NCI-H1417 treated with DMSO at 0.1 percent for 48 hours (cell line): ENCODE measurements at regions not wholly inside any gene's neighbourhood (a gene's known extent, or its start where the extent isn't known, plus 50 kb on each side); places are given as distances from the start of the nearest gene placed in this dataset.
"Not testable (repeated sequence)": the region's sequence is repeated elsewhere in the genome, so short reads cannot be mapped to it uniquely, and the experiment has no call there.

Experiments
- DNase-seq: peaks from one replicate; lab custom pipeline; 2025; lab: John Stamatoyannopoulos, UW

DNA sequence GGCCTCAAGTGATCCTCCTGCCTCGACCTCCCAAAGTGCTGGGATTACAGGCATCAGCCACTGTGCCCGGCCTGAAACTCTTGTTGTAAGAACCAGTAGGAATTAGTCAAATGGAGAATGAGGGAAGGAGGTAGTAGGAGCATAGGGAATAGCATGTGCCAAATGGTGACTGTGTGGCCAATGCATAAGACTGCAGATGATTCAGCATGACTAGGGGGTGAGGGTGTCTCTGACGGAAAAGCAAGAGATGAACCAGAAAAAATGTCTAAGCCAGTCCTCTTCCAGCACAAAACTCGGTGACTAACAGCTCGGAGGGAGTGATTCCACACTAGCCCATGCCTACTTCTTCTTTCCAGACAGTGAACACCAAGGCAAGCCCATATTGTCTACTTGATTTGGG is 58.2 kb upstream of the DUSP21 start:
- no peak for DNase-seq

DNA sequence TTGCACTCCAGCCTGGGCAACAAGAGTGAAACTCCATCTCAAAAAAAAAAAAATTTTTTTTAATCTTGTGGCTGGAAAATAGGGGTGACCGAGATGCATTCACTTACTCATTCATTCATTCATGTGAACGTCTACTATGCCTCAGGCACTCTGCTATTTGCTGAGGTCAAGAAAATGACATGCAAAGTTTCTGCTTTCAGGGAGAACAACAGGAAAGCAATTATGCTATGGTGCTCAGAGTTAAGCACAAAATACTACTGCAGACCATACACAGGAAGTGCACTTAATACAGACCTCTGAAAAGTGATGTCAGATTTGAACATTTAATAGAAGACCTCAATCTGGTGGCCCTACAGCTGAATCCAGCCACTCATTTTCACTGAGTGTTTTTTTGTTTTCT is 59.6 kb upstream of the DUSP21 start:
- DNase-seq = no peak

DNA sequence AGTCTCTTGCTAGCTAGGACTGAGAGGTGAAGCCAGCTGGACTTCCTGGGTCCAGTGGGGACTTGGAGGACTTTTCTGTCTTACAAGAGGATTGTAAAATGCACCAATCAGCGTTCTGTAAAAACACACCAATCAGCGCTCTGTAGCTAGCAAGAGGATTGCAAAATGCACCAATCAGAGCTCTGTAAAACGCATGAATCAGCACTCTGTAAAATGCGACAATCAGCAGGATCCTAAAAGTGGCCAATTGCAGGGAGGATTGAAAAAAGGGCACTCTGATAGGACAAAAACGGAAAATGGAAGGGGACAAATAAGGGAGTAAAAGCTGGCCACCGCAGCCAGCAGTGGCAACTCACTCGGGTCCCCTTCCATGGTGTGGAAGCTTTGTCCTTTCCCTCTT is 65.6 kb upstream of the DUSP21 start:
- DNase-seq = no peak

DNA sequence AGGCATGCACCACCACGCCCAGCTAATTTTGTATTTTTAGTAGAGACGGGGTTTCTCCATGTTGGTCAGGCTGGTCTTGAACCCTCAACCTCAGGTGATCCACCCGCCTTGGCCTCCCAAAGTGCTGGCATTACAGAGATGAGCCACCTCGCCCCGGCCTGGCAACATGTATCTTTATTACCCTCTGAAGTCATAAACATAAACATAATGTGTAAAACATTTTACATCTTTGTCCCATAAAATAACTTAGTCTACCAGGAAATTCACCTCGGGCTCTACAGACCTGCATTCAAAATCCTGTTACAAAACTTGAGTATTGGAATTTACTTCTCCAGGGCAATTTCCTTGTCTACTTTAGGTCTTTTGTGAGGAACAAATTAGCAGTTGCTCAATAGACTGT is 68.1 kb upstream of the DUSP21 start:
- DNase-seq = no peak

DNA sequence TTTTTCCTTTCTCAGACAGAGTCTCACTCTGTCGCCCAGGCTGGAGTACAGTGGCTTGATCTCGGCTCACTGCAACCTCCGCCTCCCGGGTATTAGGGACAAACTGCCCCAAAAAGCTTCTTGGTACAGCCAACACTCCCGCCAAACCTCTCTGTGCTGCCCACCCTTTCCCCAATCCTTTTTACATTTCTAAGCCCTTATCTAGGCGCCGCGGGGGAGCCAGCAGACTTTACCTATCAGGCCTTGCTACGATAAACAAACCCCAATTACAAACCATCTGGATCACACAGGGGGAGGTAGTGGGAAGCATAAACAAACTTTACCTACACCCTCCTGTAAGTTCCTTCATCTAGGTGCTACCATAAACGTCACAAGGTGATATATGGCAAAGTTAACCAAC is 69.8 kb upstream of the DUSP21 start:
- DNase-seq = not testable (repeated sequence)

DNA sequence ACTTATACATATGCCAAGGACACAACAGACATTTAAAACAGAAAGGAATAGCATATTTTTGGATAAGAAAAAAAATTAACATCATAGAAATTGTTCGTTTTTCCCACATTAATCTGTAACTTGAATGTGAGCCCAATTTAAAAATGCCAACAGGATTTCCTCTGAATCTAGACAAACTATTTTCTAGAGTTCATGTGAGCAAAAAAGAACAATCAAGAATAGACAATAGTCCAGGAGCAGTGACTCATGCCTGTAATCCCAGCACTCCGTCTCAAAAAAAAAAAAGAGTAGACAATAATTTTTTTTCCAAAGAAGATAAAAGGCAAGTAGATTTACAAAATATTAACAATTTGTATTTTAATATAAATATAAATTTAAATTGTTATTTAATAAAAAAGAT is 73.7 kb upstream of the DUSP21 start:
- DNase-seq = no peak

DNA sequence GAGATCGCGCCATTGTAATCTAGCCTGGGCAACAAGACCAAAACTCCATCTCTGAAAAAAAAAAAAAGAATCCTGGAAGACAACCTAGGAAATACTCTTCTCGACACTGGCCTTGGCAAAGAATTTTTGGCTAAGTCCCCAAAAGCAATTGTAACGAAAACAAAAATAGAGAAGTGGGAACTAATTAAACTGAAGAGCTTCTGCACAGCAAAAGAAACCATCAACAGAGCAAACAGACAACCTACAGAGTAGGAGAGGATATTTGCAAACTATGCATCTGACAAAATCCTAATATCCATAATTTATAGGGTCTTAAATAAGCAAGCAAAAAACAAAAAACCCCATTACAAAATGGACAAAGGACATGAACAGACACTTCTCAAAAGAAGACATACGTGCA is 76.5 kb upstream of the DUSP21 start:
- DNase-seq = no peak

DNA sequence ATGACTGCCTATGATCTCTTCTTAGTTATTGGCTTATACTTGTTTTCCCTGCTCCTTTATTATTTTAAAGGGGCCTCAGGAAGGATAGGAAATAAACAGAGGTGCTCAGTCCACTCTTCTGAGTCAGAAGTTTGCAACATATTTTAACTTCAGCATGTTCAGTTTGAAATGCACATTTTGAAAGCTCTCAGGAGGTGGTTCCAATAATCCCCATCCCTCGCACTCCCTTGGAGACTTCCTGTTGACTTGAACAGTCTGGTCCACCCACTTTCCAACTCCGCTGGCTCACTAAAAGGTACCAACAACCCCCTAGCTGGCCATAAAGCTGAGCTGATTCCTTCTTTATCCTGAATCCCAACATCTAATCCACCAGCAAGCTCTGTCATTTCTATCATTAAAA is 78.3 kb upstream of the DUSP21 start:
- DNase-seq = no peak

DNA sequence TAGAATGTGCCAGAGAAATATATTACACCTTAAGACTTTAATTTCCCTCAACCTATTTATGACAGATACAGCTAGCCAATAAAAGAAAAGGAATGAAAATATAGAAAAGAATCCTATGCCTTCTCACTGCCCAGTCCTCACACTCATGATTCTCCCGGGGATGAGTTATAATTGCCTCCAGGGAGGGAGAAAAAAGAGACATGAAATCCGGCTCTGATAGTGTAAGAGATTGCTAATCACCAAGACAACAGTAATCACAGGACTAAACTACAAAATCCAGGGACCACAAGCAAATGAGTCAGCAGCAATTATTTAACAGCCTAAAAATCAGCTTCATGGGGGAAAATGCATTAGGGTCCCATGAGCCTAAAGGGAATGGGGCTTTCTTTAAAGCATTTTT is 95.9 kb upstream of the DUSP21 start:
- DNase-seq = no peak

DNA sequence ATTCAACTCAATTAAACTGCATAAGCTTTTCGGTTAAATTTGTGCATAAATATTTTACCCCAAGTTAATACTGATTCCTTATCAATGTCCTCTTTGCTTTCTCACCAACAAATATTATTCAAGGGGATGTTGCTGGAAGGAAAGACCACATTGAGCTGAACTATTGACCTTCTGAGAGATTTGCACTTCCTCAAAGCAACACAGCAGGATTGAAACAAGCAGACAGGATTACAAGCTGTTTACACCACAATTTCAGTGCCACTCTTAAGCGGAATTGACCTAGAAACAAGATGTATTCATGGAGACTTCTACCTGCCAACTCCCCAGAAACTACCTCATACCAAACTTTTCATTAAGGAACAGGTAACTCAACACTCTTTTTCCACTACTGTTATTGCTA is 96.5 kb upstream of the DUSP21 start:
- DNase-seq = no peak

DNA sequence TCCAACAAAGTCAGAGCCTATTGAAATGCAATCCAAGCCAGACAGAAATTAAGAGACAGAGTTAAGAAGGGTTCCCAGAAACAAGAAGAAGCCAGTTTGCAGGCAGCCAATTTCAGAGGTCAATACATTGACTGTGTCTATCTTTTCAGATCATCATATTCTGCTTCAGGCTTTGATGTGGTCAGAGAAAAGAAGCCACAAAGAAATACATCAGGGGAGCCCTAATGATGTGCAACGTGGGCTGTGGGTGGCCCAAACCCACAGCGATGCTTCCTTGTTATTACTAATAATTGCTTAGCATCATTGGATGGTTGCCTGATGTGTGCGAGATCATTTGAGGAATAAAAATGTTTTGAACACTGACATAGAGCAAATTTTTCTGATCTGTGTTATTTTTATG is 99.0 kb upstream of the DUSP21 start:
- DNase-seq = no peak

DNA sequence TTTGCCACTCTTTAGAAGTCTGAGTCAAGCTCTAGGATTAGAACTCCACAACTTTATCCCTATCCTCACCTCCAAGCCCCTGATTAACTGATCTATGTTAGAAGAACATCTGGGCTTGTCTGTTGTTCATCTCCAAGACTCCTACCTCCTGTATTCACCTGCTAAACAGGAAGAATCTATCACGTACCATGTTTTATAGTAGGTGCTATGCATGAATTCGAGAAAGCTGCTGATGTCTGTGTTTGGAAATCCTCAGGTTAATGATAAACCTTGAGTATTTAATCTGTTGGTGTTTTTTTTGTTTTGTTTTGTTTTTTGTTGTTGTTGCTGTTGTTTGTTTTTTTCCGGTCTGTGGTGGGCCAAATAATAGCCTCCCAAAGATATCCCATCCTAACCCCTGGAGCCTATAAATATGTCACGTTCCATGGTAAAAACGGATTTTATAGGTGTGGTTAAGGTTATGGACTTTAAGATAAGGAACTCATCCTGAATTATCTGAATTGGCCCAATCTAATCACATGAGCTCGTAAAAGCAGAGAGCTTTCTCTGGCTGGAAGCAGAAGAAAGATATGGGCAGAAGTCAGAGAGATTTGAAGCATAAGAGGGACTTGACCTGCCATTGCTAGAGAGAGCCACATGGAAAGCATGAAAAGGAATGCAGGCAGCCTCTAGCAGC is 101.2 kb upstream of the DUSP21 start:
- no peak for DNase-seq

DNA sequence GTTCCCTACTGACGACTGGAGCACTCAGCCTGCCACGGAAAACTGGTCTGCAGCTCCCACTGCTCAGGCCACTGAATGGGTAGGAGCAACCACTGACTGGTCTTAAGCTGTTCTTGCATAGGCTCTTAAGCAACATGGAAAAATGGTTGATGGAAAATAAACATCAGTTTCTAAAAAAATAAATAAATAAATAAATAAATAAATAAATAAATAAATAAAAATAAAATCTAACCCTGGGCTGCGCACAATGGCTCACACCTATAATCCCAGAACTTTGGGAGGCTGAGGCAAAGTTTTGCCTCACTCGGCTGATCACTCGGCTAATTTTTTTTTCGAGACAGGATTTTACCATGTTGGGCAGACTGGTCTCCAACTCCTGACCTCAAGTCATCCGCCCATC is 102.0 kb upstream of the DUSP21 start:
- DNase-seq = not testable (repeated sequence)

DNA sequence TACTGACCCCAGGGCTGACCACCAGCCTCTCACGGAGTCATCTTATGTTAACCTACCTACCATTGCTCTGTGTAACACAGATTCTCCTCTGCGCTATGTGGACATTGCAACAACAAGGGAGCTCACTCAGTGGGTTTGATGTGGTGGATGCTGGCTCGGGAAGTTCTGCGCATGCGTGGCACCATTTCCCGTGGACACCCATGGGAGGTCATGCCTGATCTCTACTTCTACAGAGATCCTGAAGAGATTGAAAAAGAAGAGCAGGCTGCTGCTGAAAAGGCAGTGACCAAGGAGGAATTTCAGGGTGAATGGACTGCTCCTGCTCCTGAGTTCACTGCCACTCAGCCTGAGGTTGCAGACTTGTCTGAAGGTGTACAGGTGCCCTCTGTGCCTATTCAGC is 102.4 kb upstream of the DUSP21 start:
- DNase-seq = not testable (repeated sequence)

DNA sequence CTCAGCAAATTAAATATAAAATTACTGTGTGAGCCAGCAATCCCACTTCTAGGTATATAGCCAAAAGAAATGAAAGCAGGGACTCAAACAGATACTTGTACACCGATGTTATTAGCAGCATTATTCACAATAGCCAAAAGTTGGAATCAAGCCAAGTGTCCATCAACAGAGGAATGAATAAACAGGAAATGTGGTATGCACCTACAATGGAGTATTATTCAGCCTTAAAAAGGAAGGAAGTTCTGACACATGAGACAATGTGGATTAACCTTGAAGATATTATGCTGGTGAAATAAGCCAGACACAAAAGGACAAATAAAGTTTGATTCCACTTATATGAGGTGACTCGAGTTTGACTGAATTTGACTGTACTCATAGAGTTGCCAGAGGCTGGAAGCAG is 108.3 kb upstream of the DUSP21 start:
- DNase-seq = no peak

DNA sequence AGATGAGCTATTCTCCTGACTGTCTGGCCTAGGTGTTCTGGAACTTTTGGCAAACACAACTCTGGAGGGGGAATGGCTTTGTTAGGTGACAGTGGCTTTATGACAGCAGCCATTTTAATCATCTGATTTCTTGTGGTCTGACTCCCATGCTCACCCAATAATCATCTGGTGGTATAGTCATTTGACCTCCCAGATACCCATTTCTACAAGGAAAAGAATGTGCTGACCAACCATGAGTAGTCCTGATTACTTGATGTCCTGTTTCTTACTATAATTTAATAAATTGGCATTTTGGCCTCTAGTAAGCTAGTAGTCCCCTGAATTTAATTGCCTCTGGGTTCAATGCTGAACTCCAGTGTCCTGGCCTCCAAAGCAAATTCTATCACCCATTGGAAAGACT is 109.9 kb upstream of the DUSP21 start:
- no peak for DNase-seq

DNA sequence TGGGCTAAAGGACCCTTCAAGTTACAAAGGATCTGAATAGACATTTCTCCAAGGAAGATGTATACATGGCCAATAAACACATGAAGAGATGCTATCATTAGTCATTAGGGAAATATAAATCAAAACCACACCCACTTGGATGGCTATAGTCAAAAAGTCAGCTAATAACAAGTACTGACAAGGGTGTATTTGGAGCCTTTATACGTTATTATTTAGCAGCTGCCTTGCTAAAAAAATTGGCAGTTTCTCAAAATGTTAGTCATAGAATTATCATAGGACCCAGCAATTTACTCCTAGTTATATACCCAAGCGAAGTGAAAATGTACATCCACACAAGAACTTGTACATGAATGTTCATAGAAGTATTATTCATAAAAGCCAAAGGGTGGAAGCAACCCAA is 112.7 kb upstream of the DUSP21 start:
- no peak for DNase-seq

DNA sequence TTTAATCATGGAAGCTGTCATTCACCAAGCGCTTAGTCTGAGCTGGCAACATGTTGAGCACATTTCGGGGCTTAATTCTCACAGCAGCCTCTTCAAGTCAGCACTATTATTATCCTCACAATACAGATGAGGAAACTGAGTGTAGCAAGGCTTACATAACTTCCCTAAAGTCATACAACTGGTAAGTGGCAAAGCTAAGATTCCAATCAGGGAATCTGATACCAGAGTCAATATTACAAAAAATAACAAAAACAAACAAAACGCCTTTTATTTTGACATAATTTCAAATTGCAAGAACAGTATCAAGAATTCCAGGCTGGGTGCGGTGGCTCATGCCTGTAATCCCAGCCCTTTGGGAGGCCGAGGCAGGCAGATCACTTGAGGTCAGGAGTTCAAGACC is 120.4 kb upstream of the DUSP21 start:
- no peak for DNase-seq

DNA sequence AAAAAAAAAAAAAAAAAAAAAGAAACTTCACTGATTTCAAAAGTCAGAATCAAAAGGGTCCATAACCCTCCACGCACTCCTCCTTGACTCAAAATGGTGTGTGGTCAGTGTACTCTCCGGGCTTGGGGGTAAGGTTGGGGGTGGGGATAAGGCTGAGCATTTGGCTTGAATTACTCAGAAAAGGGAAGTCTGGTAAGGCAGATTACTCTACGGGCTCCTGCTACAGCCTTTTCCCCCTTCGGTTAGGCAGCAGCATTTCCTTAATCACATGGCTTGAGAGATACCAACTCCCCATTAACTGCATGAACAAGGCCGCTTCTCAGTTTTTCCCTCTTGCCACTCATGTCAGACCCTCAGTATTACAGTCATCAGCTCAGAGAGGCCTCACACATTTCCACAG is 135.4 kb upstream of the DUSP21 start:
- DNase-seq = no peak

DNA sequence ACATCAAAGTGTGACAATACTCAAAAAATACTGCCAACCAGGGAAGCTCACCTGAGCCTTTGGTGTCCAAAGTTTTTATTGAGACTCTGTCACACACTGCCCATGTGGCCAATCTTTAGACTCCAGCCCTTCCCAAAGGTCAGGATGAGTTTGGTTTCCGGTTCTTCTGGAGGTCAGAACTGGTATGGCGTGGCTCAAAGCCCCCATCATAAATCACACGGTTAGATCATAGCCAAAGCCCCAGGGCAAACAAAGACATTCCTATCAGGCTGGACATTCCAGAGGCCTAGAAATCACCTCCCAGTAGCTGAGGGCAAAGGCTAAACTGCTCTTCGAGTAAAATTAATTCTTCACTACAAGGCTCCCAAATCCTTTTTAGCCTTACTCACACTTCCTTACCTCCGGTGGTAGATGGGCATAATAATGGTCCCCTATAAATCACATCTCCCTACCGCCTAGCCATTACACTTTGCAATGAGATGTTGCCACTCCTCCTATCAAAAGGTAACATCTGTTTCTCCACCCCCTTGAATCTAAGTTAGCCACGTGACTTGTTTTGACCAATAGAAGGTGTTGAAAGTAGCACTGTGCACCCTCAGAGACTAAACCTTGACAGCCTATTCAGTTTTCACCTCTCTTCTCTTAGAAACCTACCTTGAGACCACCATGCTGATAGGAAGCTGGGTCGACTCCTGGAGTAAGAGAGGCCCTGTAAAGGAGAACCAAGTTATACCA is 137.8 kb upstream of the DUSP21 start:
- DNase-seq = no peak

DNA sequence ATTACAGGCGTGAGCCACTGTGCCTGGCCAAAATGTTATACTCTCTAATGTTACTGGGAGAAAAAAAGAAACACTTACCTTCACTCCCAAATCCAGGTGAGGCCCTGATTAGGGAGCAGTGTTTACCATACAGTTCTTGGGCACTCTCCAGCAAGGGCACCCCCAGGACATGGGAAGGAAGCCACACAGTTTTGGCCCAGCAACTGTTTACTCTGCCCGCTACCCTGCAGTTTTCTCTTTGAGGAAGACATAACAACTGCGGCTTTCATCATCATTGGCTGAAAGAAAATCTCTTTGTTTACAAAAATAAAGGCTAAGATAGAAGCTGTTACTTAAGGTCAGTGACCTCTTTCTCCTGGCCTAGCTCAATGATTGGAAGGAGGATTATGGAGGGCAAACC is 145.5 kb upstream of the DUSP21 start:
- DNase-seq = no peak

DNA sequence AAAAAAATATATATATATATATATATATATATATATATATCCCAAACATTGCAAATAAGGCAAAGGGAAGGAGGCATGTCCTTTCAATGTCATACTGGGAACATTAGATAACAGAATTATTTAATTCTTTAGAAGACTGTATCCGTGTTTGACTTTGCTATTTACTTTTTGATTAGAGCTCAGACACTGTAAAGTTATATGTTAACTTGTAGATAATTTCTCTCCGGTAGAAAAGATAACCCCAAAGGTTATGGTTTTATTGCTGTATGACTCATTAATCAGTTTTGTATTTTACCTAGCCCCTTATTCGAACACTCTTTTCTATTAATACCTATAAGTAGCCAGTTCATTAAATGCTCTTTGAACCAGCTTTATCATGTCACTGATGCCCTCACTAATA is 150.6 kb upstream of the DUSP21 start:
- DNase-seq = no peak

DNA sequence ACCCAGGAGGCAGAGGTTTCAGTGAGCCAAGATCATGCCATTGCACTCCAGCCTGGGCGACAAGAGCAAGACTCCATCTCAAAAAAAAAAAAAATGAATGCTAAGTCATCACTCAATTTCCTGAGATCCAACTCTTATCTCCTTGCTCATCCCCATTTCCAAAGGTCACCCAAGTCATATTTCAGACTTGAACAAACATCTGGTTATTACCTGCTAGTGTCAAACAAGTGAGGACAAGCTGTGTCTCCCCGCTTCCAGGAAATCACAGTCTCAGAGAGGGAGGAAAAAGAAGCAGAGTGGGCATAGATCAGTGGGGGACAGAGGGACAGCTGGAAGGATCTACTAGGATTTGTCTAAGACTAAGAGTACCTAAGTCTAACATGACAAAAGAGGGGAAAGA is 147.5 kb upstream of the FUNDC1 start:
- DNase-seq = no peak

DNA sequence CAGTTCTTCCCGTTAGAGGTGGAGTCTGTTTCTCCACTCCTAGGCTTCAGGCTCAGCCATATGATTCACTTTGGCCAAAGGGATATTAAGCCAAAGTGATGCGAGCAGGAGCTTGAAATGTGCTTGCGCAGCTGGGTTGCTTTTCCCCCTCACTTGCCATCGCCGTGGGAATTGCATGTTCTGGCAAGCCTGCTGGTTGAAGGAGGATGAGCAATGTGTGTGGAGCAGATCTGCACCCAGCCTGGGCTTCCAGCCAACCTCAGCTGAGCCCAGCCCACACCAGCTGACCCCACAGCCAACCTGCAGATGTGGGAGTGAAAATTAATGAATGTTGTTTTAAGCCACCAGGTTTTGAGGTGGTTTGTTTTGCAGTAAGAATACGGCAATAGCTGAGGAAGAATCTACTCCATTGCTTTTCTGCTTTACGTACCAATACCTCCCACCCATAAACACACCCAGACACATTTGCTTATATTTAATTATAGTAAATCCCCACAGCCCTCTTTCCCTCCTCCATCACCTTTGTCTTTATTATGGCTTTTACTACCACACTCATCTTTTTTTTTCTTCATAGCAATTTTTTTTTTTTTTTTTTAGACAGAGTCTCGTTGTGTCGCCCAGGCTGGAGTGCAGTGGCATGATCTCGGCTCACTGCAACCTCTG is 132.8 kb upstream of the FUNDC1 start:
- DNase-seq = peak; percentile 67
